Adrenal gland (tissue), 9 donors: ENCODE measurements at regions not wholly inside any gene's neighbourhood (a gene's known extent, or its start where the extent isn't known, plus 50 kb on each side); places are given as distances from the start of the nearest gene placed in this dataset.

ENCODE experiments used
- DNase-seq, 7 donors: peaks; one replicate each; pipeline ENCODE4 v3.0.0-alpha.2; 2019 to 2020
- H3K27ac ChIP-seq, 5 donors: fragments of 200-600 bp; sonication (generic) in 4 of 5; 1 replicate in 3 of 5; 2 replicates in 2 of 5; pipeline versions ENCODE4 v1.5.1 to v1.8.0; 2016 to 2020; ENCODE audit warnings: mild to moderate bottlenecking in 1 of 5
- H3K27me3 ChIP-seq: fragments of 200-600 bp; 2 replicates; pipeline ENCODE4 v1.8.0; 2021
- H3K36me3 ChIP-seq, 2 donors: fragments of 200-600 bp; replicated peaks in 1 of 2; 1 replicate in 1 of 2; 2 replicates in 1 of 2; pipeline versions ENCODE4 v1.5.1 to v1.8.0; 2018 to 2022
- H3K4me1 ChIP-seq, 2 donors: fragments of 200-600 bp; replicated peaks in 1 of 2; 1 replicate in 1 of 2; 2 replicates in 1 of 2; pipeline versions ENCODE4 v1.5.1 to v1.8.0; 2018 to 2021
- H3K4me3 ChIP-seq, 4 donors: fragments of 200-600 bp; sonication (generic) in 3 of 4; one replicate each; pipeline ENCODE4 v1.5.1; 2016 to 2018
- H3K9me3 ChIP-seq, 3 donors: fragments of 200-600 bp; sonication (generic) in 1 of 3; replicated peaks in 1 of 3; 1 replicate in 2 of 3; 2 replicates in 1 of 3; pipeline versions ENCODE4 v1.5.1 to v1.8.0; 2016 to 2021
- POLR2A ChIP-seq, 2 donors: fragments of 450-650 bp; IDR thresholded peaks; one replicate each; pipeline ENCODE4 v1.6.1; 2017; ENCODE audit warnings: antibody characterized with exemption in 2 of 2, mild to moderate bottlenecking in 2 of 2, moderate library complexity in 1 of 2
- WGBS, 4 donors: extraction: QIAGEN DNeasy Blood & Tissue Kit in 2 of 4; methylation state at CpG; one replicate each; pipeline versions ENCODE4 v1.1.5 to v1.1.7; 2013 to 2017; 5-methylcytosine and 5-hydroxymethylcytosine counted together
- intact Hi-C, 2 donors: fragments of 100-400 bp; cut with DNase I; formaldehyde crosslinking; loops; one replicate each; pipeline versions ENCODE4 v1.14.1 to v1.15.0; 2022 to 2023
- TF ChIP-seq, protein P1 (sequence below), 6 experiments: fragments of 450-650 bp in 4 of 6; fragments of 200-600 bp in 2 of 6; sonication (generic) in 1 of 6; IDR thresholded peaks; 1 replicate in 5 of 6; 2 replicates in 1 of 6; pipeline versions ENCODE4 v1.5.1 to v1.8.0; 2016 to 2021; ENCODE audit warnings: antibody characterized with exemption in 6 of 6, mild to moderate bottlenecking in 2 of 6, moderate library complexity in 1 of 6
- donor health status: healthy with polysubstance abuse.
- donor health status: Bipolar disorder and iron deficiency.
- donor health status: DM: yes; HTN: yes; CAD: no.
- donor health status: DM: no; HTN: no; CAD: no.
- donor health status: DM: no; HTN: no; CAD: no.

DNA sequence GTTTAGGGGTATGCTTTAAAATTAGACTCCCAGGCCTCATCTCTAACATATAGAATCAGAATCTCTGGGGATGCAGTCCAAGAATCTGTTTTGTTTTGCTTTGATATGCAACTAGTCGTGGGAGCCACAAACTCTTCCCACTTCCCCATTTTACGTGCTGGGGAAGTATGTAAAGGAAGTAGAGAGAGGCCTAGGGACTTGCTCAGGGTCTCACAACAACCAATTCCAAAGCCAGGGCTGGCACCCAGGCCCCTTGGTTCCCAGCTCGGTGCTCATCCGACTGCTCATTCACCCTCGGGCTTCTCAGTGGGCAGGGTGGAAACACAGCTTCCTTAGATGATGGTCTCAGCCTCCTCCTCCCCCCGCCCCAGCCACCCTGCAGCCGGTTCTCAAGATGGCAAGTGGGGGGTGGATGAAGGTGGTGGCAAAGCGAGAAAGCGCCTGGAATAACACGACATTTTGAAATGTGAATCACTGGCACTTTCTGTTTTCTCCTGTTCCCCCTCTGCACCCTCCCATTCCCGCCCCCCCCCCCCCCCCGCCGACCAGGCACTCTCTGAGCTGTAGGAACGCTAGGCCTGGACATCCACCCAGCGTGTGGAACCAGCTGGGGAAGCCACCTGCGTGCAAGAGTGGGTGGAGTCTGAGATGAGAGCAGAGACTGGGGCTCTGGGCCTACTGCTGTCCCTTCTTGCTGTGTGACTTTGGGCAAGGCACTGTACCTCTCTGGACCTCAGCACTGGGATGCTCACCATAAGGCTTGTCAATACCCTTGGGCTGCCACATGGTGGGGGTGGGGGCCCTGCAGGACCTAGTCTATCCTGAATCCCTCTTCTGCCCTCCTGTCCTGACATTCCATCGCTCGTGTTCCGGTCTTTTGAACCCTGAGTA lies 214.5 kb downstream of the RPLP1 start:
- no peaks in the 10 kb centered on the region for H3K27me3 ChIP-seq
- intact Hi-C loops = no loop called here
- H3K36me3 ChIP-seq = no peaks in the 10 kb centered on the region
- peaks cover 0 to 5% of the 10 kb centered on the region in 2 donors for H3K4me1 ChIP-seq
- no peak overlapping the region for H3K4me3 ChIP-seq
- peak overlapping the region in 1 of 5 donors; percentile 51 for H3K27ac ChIP-seq
- H3K9me3 ChIP-seq = no peaks in the 10 kb centered on the region
- WGBS, 4 donors = 64 to 70% (median 66%) methylated on average over 15 to 19 of the region's 19 CpGs
- TF ChIP-seq, protein P1, sequence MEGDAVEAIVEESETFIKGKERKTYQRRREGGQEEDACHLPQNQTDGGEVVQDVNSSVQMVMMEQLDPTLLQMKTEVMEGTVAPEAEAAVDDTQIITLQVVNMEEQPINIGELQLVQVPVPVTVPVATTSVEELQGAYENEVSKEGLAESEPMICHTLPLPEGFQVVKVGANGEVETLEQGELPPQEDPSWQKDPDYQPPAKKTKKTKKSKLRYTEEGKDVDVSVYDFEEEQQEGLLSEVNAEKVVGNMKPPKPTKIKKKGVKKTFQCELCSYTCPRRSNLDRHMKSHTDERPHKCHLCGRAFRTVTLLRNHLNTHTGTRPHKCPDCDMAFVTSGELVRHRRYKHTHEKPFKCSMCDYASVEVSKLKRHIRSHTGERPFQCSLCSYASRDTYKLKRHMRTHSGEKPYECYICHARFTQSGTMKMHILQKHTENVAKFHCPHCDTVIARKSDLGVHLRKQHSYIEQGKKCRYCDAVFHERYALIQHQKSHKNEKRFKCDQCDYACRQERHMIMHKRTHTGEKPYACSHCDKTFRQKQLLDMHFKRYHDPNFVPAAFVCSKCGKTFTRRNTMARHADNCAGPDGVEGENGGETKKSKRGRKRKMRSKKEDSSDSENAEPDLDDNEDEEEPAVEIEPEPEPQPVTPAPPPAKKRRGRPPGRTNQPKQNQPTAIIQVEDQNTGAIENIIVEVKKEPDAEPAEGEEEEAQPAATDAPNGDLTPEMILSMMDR (IDR thresholded peaks at IDR 0.05) = no peak
- TF ChIP-seq POLR2A (IDR thresholded peaks at IDR 0.05) = no peak
- DNase-seq = peak in 6 of 7 donors; percentile 20 to 55 (median 31)

DNA sequence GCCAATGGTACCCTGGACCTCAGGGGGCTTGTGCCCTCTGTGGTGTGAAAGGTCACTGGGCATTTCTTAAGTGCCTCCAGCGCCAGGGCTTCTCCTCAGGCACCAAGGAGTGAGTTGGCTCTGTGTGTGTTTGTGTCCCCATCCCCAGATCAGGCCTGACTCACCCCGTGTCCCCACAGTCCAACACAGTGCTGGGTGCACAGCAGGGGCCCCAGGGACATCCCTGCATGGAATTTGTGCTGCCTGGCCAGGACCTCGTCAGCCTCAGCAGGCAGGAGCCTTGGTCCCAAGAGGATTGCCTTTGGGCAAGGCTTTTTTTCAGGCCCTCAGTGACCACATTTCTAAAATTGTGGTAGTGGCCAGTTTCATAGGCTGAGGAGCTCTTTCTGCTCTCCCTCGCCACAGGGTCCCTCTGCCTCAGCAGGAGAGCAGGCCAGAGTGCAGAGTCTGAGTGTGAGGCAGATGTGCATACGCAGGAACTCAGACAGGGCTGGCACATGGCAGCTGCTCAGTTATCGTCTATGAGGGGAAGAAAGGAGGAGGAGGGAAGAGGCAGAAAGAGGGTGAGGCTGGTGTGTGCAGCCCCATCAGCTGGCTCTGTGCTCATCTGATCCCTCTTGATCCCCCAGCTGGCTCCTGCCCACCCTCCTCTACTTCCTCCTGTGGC lies 215.6 kb downstream of the RPLP1 start:
- no peak overlapping the region for H3K4me3 ChIP-seq
- no peaks in the 10 kb centered on the region for H3K36me3 ChIP-seq
- 72 to 81% (median 74%) methylated on average over 4 to 6 of the region's 6 CpGs for WGBS, 4 donors
- intact Hi-C loops = no loop called here
- no peak for TF ChIP-seq POLR2A (IDR thresholded peaks at IDR 0.05)
- TF ChIP-seq, protein P1 (IDR thresholded peaks at IDR 0.05) = no peak
- peak overlapping the region in 1 of 5 donors; percentile 51 for H3K27ac ChIP-seq
- H3K27me3 ChIP-seq = no peaks in the 10 kb centered on the region
- H3K4me1 ChIP-seq = peaks cover 0 to 5% of the 10 kb centered on the region in 2 donors
- DNase-seq = no peak
- H3K9me3 ChIP-seq = no peaks in the 10 kb centered on the region

DNA sequence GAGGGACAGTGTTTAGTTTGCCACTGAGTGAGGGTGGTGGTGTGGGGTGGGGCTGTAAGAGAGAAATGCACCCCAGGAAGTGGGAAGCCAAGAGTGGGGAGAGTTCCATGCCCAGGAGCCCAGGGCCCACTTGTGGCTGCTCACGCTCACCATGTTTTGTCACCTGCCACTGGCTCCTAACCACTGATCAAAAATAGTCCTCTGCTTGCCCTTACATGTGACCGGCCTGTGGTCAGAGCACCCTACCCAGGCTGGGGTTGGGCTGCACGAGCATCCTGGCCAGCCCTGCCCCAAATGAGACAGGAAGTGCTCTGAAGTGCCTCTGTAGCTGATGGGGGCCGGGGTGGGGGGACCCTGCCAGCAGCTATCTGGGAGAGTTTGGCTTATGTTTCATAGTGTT lies 216.3 kb downstream of the RPLP1 start:
- no peaks in the 10 kb centered on the region for H3K36me3 ChIP-seq

GRCh38 chr15:69669446-69669845 lies 216.8 kb downstream of the RPLP1 start:
- no peak for DNase-seq
- TF ChIP-seq, protein P1 (IDR thresholded peaks at IDR 0.05) = no peak
- 61 to 74% (median 64%) methylated on average over 3 of the region's 3 CpGs for WGBS, 4 donors
- H3K27ac ChIP-seq = no peak overlapping the region
- no peaks in the 10 kb centered on the region for H3K27me3 ChIP-seq
- H3K4me3 ChIP-seq = no peak overlapping the region
- H3K4me1 ChIP-seq = peaks cover 0 to 5% of the 10 kb centered on the region in 2 donors
- intact Hi-C loops = no loop called here
- H3K36me3 ChIP-seq = no peaks in the 10 kb centered on the region
- H3K9me3 ChIP-seq = no peaks in the 10 kb centered on the region

More for the DNA sequence above, 216.3 kb downstream of the RPLP1 start:
- peak in 1 of 7 donors; percentile 9 for DNase-seq
- H3K9me3 ChIP-seq = no peaks in the 10 kb centered on the region
- no peak overlapping the region for H3K4me3 ChIP-seq
- intact Hi-C loops = no loop called here
- H3K27me3 ChIP-seq = no peaks in the 10 kb centered on the region
- peaks cover 0 to 5% of the 10 kb centered on the region in 2 donors for H3K4me1 ChIP-seq
- WGBS, 4 donors = 63 to 82% (median 79%) methylated on average over 2 to 4 of the region's 4 CpGs
- H3K27ac ChIP-seq = no peak overlapping the region
- TF ChIP-seq POLR2A (IDR thresholded peaks at IDR 0.05) = no peak
- TF ChIP-seq, protein P1 (IDR thresholded peaks at IDR 0.05) = no peak
